ENCODE measurements at regions not wholly inside any gene's neighbourhood (a gene's known extent, or its start where the extent isn't known, plus 50 kb on each side); places are given as distances from the start of the nearest gene placed in this dataset.

GRCh38 chr1:217921126-217921904 is 290.2 kb downstream of the SPATA17 start:
- TF ChIP-seq, protein P1, sequence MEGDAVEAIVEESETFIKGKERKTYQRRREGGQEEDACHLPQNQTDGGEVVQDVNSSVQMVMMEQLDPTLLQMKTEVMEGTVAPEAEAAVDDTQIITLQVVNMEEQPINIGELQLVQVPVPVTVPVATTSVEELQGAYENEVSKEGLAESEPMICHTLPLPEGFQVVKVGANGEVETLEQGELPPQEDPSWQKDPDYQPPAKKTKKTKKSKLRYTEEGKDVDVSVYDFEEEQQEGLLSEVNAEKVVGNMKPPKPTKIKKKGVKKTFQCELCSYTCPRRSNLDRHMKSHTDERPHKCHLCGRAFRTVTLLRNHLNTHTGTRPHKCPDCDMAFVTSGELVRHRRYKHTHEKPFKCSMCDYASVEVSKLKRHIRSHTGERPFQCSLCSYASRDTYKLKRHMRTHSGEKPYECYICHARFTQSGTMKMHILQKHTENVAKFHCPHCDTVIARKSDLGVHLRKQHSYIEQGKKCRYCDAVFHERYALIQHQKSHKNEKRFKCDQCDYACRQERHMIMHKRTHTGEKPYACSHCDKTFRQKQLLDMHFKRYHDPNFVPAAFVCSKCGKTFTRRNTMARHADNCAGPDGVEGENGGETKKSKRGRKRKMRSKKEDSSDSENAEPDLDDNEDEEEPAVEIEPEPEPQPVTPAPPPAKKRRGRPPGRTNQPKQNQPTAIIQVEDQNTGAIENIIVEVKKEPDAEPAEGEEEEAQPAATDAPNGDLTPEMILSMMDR (IDR thresholded peaks at IDR 0.05; ENCODE audit: low read length, missing control alignments): no peak
- no peak for DNase-seq (ENCODE audit: low read depth)
- no peak overlapping the region for H3K4me3 ChIP-seq (replicated peaks; ENCODE audit: low read depth, low read length)

DNA sequence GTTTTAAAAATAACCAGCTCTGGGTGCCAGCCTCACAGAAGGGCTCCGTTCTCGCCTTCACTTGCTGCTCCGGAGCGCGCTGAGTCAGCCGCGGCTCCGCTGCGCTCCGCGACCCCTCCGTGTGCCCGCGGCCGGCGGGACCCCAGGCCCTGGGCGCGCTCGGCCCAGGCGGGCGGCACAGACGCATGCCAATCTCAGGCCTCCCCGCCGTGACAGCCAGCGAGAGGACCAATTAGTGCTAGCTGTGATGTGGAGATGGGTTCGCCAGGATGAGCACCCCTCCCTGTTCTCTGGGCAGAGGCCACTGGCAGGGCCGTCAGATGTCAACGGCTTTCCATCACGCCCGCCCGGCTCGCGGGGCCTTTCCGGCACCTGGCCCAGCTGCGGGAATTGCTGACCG is 293.8 kb downstream of the SPATA17 start:
- no peak for DNase-seq (ENCODE audit: low read depth)
- TF ChIP-seq, protein P1 (IDR thresholded peaks at IDR 0.05; ENCODE audit: low read length, missing control alignments): no peak
- no peak overlapping the region for H3K4me3 ChIP-seq (replicated peaks; ENCODE audit: low read depth, low read length)

- TF ChIP-seq, protein P1 (IDR thresholded peaks at IDR 0.05; ENCODE audit: low read length, missing control alignments): no peak
- DNase-seq (ENCODE audit: low read depth): no peak
- H3K4me3 ChIP-seq (replicated peaks; ENCODE audit: low read depth, low read length): no peak overlapping the region
These were observed 298.2 kb downstream of the SPATA17 start for GRCh38 chr1:217929213-217929885.

- no peak overlapping the region for H3K4me3 ChIP-seq (replicated peaks; ENCODE audit: low read depth, low read length)
- DNase-seq (ENCODE audit: low read depth): no peak
- TF ChIP-seq, protein P1 (IDR thresholded peaks at IDR 0.05; ENCODE audit: low read length, missing control alignments): no peak
These were observed 312.2 kb downstream of the SPATA17 start for GRCh38 chr1:217943361-217943760.

DNA sequence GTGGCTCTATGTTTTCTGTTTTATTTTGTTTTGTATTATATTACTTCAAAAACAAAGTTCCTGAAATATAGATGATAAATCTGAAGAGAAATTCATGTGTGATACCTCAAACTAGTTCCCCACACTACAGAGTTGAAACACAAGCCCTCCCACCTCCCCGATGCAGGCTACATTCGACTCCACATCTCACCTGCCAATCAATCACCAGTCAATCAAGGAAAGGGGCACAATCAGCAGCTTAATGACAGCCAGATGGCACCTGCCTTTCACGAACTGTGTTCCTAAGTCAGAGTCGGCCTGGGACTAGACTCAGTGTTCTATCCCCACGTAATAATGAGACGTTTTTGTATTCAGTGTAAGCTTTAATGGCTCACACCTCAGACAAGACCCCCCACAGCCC is 313.4 kb downstream of the SPATA17 start:
- H3K4me3 ChIP-seq (replicated peaks; ENCODE audit: low read depth, low read length): no peak overlapping the region
- no peak for DNase-seq (ENCODE audit: low read depth)
- TF ChIP-seq, protein P1 (IDR thresholded peaks at IDR 0.05; ENCODE audit: low read length, missing control alignments): no peak

DNA sequence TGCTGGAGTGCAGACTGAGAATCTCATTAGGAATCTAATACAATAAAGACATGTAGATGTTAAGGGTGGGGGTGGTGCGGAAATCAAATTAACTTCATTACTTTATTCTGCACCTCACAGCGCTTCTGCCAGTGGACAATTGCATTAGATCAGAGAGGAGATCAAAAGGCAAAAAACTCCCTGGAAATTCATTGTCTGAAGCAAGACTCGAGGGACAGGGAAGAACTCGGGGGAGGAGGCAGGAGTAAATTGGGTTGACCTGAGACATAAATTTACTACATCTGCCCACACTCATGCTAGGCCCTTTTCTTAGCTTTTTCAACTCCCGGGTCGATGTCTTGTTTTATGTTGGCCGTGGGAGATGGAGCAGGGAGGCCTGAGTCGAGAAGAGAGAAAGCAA is 315.4 kb downstream of the SPATA17 start:
- DNase-seq (ENCODE audit: low read depth): no peak
- TF ChIP-seq, protein P1 (IDR thresholded peaks at IDR 0.05; ENCODE audit: low read length, missing control alignments): no peak
- H3K4me3 ChIP-seq (replicated peaks; ENCODE audit: low read depth, low read length): no peak overlapping the region

Data from fibroblast of pulmonary artery (primary cell).